Liver (tissue), 8 donors: ENCODE measurements at regions not wholly inside any gene's neighbourhood (a gene's known extent, or its start where the extent isn't known, plus 50 kb on each side); places are given as distances from the start of the nearest gene placed in this dataset.

Experiments used
- DNase-seq: peaks from one replicate; pipeline ENCODE4 v3.0.0-alpha.2; 2017; ENCODE audit warnings: low spot score
- H3K27ac ChIP-seq, 2 donors: one replicate each; pipeline ENCODE4 v1.7.0; 2013; ENCODE audit warnings: inconsistent platforms in 2 of 2, low read length in 2 of 2, control low read depth in 1 of 2, low read depth in 1 of 2, mild to moderate bottlenecking in 1 of 2
- H3K27me3 ChIP-seq, 4 donors: one replicate each; pipeline versions ENCODE4 v1.6.1 to v1.7.0; 2013; ENCODE audit warnings: low read length in 3 of 4, inconsistent platforms in 1 of 4, mild to moderate bottlenecking in 1 of 4, moderate library complexity in 1 of 4; ENCODE audit not compliant: control insufficient read depth in 4 of 4, insufficient read depth in 4 of 4
- H3K36me3 ChIP-seq, 4 donors: one replicate each; pipeline versions ENCODE4 v1.6.1 to v1.7.0; 2013; ENCODE audit warnings: low read length in 3 of 4, mild to moderate bottlenecking in 3 of 4, low read depth in 1 of 4, moderate library complexity in 1 of 4; ENCODE audit not compliant: control insufficient read depth in 4 of 4, insufficient read depth in 3 of 4
- H3K4me1 ChIP-seq, 4 donors: one replicate each; pipeline versions ENCODE4 v1.6.1 to v1.7.0; 2013; ENCODE audit warnings: low read length in 3 of 4, mild to moderate bottlenecking in 3 of 4, moderate library complexity in 1 of 4; ENCODE audit not compliant: control insufficient read depth in 4 of 4, insufficient read depth in 4 of 4
- H3K4me3 ChIP-seq, 3 donors: one replicate each; pipeline versions ENCODE4 v1.6.1 to v1.7.0; 2013; ENCODE audit warnings: low read length in 3 of 3, control low read depth in 1 of 3, low read depth in 1 of 3, mild to moderate bottlenecking in 1 of 3
- H3K9ac ChIP-seq, 2 donors: one replicate each; pipeline ENCODE4 v1.7.0; 2013; ENCODE audit warnings: low read length in 2 of 2, mild to moderate bottlenecking in 2 of 2, moderate library complexity in 2 of 2, control low read depth in 1 of 2, low read depth in 1 of 2
- H3K9me3 ChIP-seq, 4 donors: one replicate each; pipeline versions ENCODE4 v1.6.1 to v1.7.0; 2013; ENCODE audit warnings: low read length in 3 of 4; ENCODE audit not compliant: control insufficient read depth in 4 of 4
- ATF3 ChIP-seq: IDR thresholded peaks from 2 replicates; pipeline ENCODE4 v1.6.1; 2016; ENCODE audit warnings: antibody characterized with exemption
- CTCF ChIP-seq: fragments of 150-350 bp; IDR thresholded peaks from 2 replicates; pipeline ENCODE4 v1.5.1; 2017; ENCODE audit warnings: improper control_type of control experiment, low read depth, low read length; ENCODE audit not compliant: missing input control
- EGR1 ChIP-seq, 2 donors: IDR thresholded peaks; 2 replicates each; pipeline ENCODE4 v1.6.1; 2016 to 2018; ENCODE audit warnings: antibody characterized with exemption in 2 of 2, low read depth in 2 of 2
- FOXA1 ChIP-seq: IDR thresholded peaks from 2 replicates; pipeline ENCODE4 v1.6.1; 2016; ENCODE audit warnings: antibody characterized with exemption
- FOXA2 ChIP-seq: IDR thresholded peaks from 2 replicates; pipeline ENCODE4 v1.6.1; 2016; ENCODE audit warnings: antibody characterized with exemption
- GABPA ChIP-seq, 2 donors: IDR thresholded peaks in 1 of 2; conservative IDR thresholded peaks in 1 of 2; 2 replicates each; pipeline ENCODE4 v1.6.1; 2016; ENCODE audit warnings: antibody characterized with exemption in 2 of 2, mild to moderate bottlenecking in 1 of 2, moderate library complexity in 1 of 2
- HNF4A ChIP-seq, 2 donors: conservative IDR thresholded peaks; 2 replicates each; pipeline ENCODE4 v1.6.1; 2016; ENCODE audit warnings: antibody characterized with exemption in 2 of 2, mild to moderate bottlenecking in 2 of 2
- HNF4G ChIP-seq: IDR thresholded peaks from 2 replicates; pipeline ENCODE4 v1.6.1; 2016; ENCODE audit warnings: antibody characterized with exemption
- JUND ChIP-seq, 2 donors: IDR thresholded peaks; 2 replicates each; pipeline ENCODE4 v1.6.1; 2016; ENCODE audit warnings: antibody characterized with exemption in 2 of 2
- MAX ChIP-seq: IDR thresholded peaks from 2 replicates; pipeline ENCODE4 v1.6.1; 2016; ENCODE audit warnings: antibody characterized with exemption
- NR2F2 ChIP-seq: IDR thresholded peaks from 2 replicates; pipeline ENCODE4 v1.6.1; 2016; ENCODE audit warnings: antibody characterized with exemption
- RAD21 ChIP-seq, 2 donors: IDR thresholded peaks; 2 replicates each; pipeline ENCODE4 v1.6.1; 2016; ENCODE audit warnings: antibody characterized with exemption in 2 of 2, mild to moderate bottlenecking in 2 of 2
- REST ChIP-seq: IDR thresholded peaks from 2 replicates; pipeline ENCODE4 v1.6.1; 2016; ENCODE audit warnings: antibody characterized with exemption, mild to moderate bottlenecking
- RXRA ChIP-seq, 2 donors: IDR thresholded peaks; 2 replicates each; pipeline ENCODE4 v1.6.1; 2017 to 2018; ENCODE audit warnings: antibody characterized with exemption in 2 of 2, mild to moderate bottlenecking in 1 of 2
- SP1 ChIP-seq: IDR thresholded peaks from 2 replicates; pipeline ENCODE4 v1.6.1; 2018; ENCODE audit warnings: antibody characterized with exemption, mild to moderate bottlenecking
- TAF1 ChIP-seq: conservative IDR thresholded peaks from 2 replicates; pipeline ENCODE4 v1.6.1; 2016; ENCODE audit warnings: antibody characterized with exemption, mild to moderate bottlenecking
- YY1 ChIP-seq: IDR thresholded peaks from 2 replicates; pipeline ENCODE4 v1.6.1; 2016; ENCODE audit warnings: antibody characterized with exemption, mild to moderate bottlenecking
- ZBTB33 ChIP-seq: IDR thresholded peaks from 2 replicates; pipeline ENCODE4 v1.6.1; 2016; ENCODE audit warnings: antibody characterized with exemption
- WGBS: extraction: QIAGEN DNeasy Blood & Tissue Kit; methylation state at CpG from one replicate; pipeline ENCODE4 v1.1.7; 2013; 5-methylcytosine and 5-hydroxymethylcytosine counted together
- donor health status: healthy.
- donor health status: healthy.
- donor health status: healthy.
- donor health status: healthy.
- donor health status: healthy.

- peaks cover 0 to 2% (median 0%) of the 10 kb centered on the region in 4 donors for H3K9me3 ChIP-seq
- H3K27me3 ChIP-seq, result no peaks in the 10 kb centered on the region
- DNase-seq, result no peak
- no peak overlapping the region for H3K27ac ChIP-seq
- H3K4me1 ChIP-seq, result no peaks in the 10 kb centered on the region
- H3K36me3 ChIP-seq, result no peaks in the 10 kb centered on the region
- H3K9ac ChIP-seq, result no peak overlapping the region
- no peak overlapping the region for H3K4me3 ChIP-seq
- TF ChIP-seq EGR1 (IDR thresholded peaks at IDR 0.05; ENCODE audit: low read depth in 2 of 2), result no peak
- TF ChIP-seq ATF3, result no peak
- TF ChIP-seq TAF1, result no peak
- TF ChIP-seq CTCF, result no peak
- TF ChIP-seq JUND (IDR thresholded peaks at IDR 0.05), result no peak
- no peak for TF ChIP-seq RXRA (IDR thresholded peaks at IDR 0.05)
- TF ChIP-seq NR2F2, result no peak
- no peak for TF ChIP-seq SP1
- no peak for TF ChIP-seq HNF4G
- TF ChIP-seq MAX, result no peak
- TF ChIP-seq REST, result no peak
- no peak for TF ChIP-seq GABPA (IDR thresholded peaks at IDR 0.05 in 1 of 2, conservative IDR thresholded peaks at IDR 0.05 in 1 of 2)
- TF ChIP-seq ZBTB33, result no peak
- no peak for TF ChIP-seq HNF4A (conservative IDR thresholded peaks at IDR 0.05)
- TF ChIP-seq YY1, result no peak
- no peak for TF ChIP-seq FOXA2
- no peak for TF ChIP-seq RAD21 (IDR thresholded peaks at IDR 0.05)
- TF ChIP-seq FOXA1, result no peak
These were observed 271.0 kb upstream of the AMELY start for GRCh38 chrY:7182591-7182990.

GRCh38 chrY:7177631-7178030 lies 266.1 kb upstream of the AMELY start:
- no peak for DNase-seq
- no peaks in the 10 kb centered on the region for H3K36me3 ChIP-seq
- no peak overlapping the region for H3K9ac ChIP-seq
- TF ChIP-seq ZBTB33, result no peak
- no peak for TF ChIP-seq MAX
- TF ChIP-seq FOXA2, result no peak
- TF ChIP-seq HNF4G, result no peak
- no peak for TF ChIP-seq GABPA (IDR thresholded peaks at IDR 0.05 in 1 of 2, conservative IDR thresholded peaks at IDR 0.05 in 1 of 2)
- TF ChIP-seq HNF4A (conservative IDR thresholded peaks at IDR 0.05), result no peak
- no peak for TF ChIP-seq REST
- no peak for TF ChIP-seq RXRA (IDR thresholded peaks at IDR 0.05)
- TF ChIP-seq SP1, result no peak
- TF ChIP-seq EGR1 (IDR thresholded peaks at IDR 0.05; ENCODE audit: low read depth in 2 of 2), result no peak
- no peak for TF ChIP-seq RAD21 (IDR thresholded peaks at IDR 0.05)
- WGBS, result 71% methylated on average over 5 of the region's 5 CpGs
- no peak overlapping the region for H3K27ac ChIP-seq
- H3K9me3 ChIP-seq, result no peaks in the 10 kb centered on the region
- no peaks in the 10 kb centered on the region for H3K27me3 ChIP-seq
- no peaks in the 10 kb centered on the region for H3K4me1 ChIP-seq
- no peak overlapping the region for H3K4me3 ChIP-seq
